OCI-LY1 (cell line): ENCODE measurements at regions not wholly inside any gene's neighbourhood (a gene's known extent, or its start where the extent isn't known, plus 50 kb on each side); places are given as distances from the start of the nearest gene placed in this dataset.

ENCODE experiments used
- EZH2 ChIP-seq: fragments of 200-600 bp; sonication (generic), shearing (Covaris generic); IDR thresholded peaks from 2 replicates; pipeline ENCODE4 v1.8.0; 2017; ENCODE audit warnings: borderline replicate concordance, mixed run types, mild to moderate bottlenecking, antibody characterized with exemption, low read length, moderate library complexity, mixed read lengths
- TF ChIP-seq, protein P1 (sequence below): fragments of 200-600 bp; sonication (generic), shearing (Covaris generic); IDR thresholded peaks from 2 replicates; pipeline ENCODE4 v1.5.1; 2017; ENCODE audit warnings: mild to moderate bottlenecking, antibody characterized with exemption, low read length, moderate library complexity, mixed read lengths

DNA sequence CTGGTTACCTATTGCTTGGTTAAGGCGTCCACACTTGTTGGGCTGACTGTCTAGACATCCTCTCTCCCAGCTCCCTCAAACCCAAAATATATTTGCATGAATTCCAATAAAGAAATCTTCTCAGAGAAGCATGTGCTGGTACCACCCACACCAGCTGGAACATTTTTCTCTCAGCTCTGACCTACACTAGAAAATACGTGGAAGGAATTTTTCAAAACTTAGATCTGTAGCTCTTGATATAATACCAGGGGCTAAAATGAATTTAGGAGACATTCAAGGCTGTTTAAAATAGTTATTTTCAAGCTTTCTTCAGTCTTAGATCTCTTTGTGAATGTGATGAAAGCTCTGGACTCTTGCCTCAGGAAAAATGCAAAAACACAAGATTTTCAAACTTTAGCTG lies 590.4 kb downstream of the PDCD6IP start:
- TF ChIP-seq, protein P1, sequence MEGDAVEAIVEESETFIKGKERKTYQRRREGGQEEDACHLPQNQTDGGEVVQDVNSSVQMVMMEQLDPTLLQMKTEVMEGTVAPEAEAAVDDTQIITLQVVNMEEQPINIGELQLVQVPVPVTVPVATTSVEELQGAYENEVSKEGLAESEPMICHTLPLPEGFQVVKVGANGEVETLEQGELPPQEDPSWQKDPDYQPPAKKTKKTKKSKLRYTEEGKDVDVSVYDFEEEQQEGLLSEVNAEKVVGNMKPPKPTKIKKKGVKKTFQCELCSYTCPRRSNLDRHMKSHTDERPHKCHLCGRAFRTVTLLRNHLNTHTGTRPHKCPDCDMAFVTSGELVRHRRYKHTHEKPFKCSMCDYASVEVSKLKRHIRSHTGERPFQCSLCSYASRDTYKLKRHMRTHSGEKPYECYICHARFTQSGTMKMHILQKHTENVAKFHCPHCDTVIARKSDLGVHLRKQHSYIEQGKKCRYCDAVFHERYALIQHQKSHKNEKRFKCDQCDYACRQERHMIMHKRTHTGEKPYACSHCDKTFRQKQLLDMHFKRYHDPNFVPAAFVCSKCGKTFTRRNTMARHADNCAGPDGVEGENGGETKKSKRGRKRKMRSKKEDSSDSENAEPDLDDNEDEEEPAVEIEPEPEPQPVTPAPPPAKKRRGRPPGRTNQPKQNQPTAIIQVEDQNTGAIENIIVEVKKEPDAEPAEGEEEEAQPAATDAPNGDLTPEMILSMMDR = no peak
- no peak for TF ChIP-seq EZH2
